ENCODE measurements at regions not wholly inside any gene's neighbourhood (a gene's known extent, or its start where the extent isn't known, plus 50 kb on each side); places are given as distances from the start of the nearest gene placed in this dataset.
"Not testable (repeated sequence)": the region's sequence is repeated elsewhere in the genome, so short reads cannot be mapped to it uniquely, and the experiment has no call there.

GRCh38 chr1:164440232-164440631 is 118.8 kb upstream of the PBX1 start:
- peak; percentile 51 for DNase-seq (ENCODE audit: low spot score)

DNA sequence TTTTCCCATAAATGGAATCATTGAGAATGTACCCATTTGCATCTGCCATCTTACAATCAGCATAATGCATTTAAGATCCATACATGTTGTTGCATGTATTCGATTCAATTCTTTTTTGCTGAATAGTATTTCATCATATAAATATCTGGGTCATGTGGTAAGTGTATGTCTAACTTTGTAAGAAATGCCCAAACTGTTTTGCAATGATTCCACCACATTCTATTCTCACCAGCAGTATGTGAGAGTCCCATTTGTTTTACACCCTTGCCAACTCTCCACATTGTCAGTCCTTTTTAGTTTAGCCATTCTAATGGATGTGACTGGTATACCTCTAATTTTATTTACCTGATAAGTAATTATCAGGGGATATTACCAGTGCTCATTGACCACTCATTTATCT is 115.8 kb upstream of the PBX1 start:
- no peak for DNase-seq (ENCODE audit: low spot score)

DNA sequence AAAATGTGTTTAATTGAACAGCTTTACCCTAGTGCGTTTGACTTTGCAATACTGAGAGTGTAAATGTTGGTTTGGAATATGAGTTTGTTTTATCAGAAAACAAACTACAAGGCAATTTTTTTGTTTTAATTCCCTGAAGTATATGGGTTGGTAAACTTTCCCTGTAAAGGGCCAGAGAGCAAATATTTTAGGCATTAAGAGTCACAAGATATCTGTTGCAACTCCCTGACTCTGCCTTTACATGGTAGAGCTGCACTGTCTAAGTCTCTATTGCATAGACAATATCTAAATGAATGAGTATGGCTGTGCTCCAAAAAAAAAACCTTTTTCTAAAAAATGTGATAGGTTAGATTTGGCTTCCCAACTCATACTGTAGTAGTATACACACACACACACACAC is 115.1 kb upstream of the PBX1 start:
- no peak for DNase-seq (ENCODE audit: low spot score)

DNA sequence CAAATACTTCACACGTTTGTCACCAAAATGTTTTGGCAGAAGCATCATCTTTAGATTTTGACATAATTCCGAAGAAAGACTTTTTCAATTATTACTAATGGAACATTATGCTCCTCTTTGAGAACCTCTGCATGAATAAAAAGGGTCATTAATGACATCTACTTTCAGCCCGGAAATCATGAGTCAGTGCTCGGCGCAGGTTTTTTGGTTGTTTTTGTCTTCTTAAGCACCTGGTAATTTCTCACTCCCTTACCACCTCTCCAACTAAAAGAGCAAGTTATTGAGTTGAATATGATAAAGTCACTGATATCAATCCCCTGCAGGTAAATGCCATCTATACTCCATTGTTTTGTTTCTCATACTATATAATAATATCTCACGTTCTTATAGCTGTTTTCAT is 113.0 kb upstream of the PBX1 start:
- no peak for DNase-seq (ENCODE audit: low spot score)

GRCh38 chr1:164452549-164452948 is 106.4 kb upstream of the PBX1 start:
- no peak for DNase-seq (ENCODE audit: low spot score)

- DNase-seq (ENCODE audit: low spot score): no peak
Observed at GRCh38 chr1:164456272-164456671, 102.7 kb upstream of the PBX1 start.

DNA sequence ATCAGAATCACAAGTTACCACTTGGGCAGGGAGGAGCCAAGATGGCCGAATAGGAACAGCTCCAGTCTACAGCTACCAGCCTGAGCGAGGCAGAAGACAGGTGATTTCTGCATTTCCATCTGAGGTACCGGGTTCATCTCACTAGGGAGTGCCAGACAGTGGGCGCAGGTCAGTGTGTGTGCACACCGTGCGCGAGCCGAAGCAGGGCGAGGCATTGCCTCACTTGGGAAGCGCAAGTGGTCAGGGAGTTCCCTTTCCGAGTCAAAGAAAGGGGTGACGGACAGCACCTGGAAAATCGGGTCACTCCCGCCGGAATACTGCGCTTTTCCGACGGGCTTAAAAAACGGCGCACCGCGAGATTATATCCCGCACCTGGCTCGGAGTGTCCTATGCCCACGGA is 99.8 kb upstream of the PBX1 start:
- not testable (repeated sequence) for DNase-seq (ENCODE audit: low spot score)

DNA sequence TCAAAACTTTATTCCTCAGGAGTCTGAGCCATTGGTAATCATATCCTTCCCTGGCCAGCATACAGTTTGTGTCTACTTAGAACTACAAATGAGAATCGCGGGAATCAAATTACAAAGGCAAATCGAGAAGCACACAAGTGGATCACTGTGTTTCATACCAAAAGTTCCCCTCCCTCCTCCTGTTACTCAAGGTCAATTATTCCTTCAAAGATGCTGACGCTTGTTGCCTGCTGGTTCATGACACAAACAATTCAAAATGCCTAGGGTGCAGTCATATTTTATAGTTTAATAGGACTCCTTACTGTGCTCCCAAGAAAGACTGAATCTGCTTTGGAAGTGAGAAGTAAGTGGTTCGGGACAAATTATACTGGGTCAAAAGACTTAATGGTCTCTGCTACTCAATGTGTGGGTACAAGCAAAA is 93.0 kb upstream of the PBX1 start:
- no peak for DNase-seq (ENCODE audit: low spot score)

- DNase-seq (ENCODE audit: low spot score): no peak
Observed at GRCh38 chr1:164466429-164466828, 92.6 kb upstream of the PBX1 start.

DNA sequence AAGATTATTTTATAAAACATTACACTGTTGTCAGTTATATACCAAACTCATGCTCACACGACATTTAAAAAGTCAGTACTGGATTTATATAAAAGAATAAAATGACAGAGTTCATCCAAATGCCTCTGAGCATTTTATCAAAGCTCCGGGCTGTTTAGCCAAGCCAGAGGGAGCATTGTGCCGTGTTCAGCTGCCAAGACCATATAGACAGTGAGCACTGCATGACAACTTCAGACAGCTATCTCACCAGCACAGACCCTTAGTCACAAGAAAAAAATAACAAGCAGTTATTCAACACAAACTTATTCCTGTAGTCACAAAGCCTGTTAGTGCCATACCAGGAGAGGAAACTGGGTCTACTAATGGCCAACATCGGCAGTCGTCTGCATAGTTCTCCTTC is 88.0 kb upstream of the PBX1 start:
- DNase-seq (ENCODE audit: low spot score): no peak

GRCh38 chr1:164472841-164473240 is 86.1 kb upstream of the PBX1 start:
- DNase-seq (ENCODE audit: low spot score): no peak

DNA sequence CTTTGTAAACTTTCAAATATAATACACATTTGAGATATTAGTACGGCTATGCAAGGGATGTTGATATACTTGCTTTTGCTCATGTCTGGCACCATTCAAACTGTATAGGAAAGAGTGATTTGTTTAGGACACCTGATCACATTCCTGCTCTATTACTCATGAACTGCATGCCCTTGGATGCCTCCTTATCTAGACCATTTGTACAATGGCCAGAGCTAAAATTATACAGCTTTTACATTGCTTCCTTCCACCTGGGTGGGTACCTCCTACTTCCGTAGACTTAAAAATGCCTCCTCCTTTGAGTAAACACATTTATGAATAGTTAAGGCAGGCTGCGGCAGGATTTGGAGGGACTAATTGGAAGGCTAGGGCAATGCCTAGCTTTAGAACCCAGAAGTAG is 85.4 kb upstream of the PBX1 start:
- no peak for DNase-seq (ENCODE audit: low spot score)

DNA sequence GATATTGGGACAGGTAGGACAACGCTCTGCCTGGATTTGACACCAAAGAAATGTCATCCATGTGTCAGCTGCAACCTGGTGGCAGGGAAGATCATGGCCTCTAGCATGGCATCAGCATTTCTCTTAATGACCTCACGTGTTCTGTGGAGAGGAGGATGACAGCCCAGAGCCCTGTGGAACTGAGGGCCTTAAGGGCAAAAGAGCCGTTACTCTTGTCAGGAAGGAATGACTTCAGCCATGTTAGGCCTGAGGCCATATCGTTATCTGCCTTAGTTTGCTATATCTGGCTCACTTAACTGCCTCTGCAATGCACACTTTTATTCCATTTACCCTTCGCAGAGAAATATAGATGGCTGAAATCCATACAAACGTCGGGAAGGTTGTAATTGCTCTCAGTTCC is 83.2 kb upstream of the PBX1 start:
- no peak for DNase-seq (ENCODE audit: low spot score)

GRCh38 chr1:164477343-164477742 is 81.6 kb upstream of the PBX1 start:
- DNase-seq (ENCODE audit: low spot score): no peak

DNA sequence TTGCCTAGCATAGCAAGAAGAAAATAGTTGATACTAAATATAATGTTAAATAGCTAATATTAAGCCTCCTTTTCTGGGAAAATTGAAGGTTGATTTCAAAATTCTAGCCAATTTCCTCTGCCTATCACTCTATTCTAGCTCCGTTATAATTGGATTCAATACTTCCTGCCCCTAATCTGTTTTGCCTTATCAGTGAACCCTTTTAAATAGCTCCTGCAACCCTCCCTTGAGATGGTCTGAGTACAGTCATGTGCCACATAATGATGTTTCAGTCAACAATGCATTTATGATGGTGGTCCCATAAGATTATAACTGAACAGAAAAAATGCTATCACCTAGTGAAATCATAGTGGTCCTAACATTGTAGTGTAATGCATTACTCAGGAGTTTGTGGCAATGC is 79.7 kb upstream of the PBX1 start:
- no peak for DNase-seq (ENCODE audit: low spot score)

- DNase-seq (ENCODE audit: low spot score): no peak
Observed at GRCh38 chr1:164480285-164480907, 78.6 kb upstream of the PBX1 start.

DNA sequence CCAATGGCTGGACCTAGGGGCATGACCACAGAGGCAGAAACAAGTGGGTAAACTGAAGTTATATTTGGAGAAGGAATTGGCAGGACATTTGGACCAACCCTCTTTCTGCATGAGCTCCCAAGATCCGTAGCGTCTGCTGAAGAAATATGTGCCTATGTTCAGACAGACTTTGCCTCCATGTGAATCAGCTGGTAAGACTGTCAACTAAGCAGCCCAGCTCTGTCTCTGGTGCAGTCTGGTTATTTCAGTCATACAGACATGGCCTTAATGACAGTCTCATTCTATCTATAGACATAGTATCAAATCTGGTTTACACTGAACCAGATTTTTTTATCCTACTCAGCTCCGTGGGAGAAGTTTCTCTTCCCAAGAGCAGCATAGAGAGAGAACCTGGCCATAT is 63.1 kb upstream of the PBX1 start:
- DNase-seq (ENCODE audit: low spot score): no peak

DNA sequence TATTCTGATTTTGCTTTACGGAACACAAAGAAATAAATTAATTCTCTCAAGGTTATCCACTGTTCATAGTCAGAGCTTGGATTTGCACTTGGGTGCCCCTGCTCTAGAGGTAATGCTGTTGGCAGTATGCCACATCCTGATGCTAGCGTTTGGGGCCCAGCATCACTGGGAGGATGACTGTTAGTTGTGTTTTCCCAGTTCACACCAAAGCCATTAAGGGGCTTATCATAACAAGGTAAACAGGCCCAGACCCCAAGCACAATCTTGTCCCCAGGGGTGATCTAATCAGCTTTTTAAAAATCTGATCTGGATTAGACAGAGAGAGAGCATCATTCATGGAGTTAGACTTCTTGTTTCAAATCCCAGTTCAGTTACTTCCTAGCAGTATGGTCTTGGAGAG is 60.2 kb upstream of the PBX1 start:
- no peak for DNase-seq (ENCODE audit: low spot score)

GRCh38 chr1:164504749-164505148 is 54.2 kb upstream of the PBX1 start:
- no peak for DNase-seq (ENCODE audit: low spot score)

Data from globus pallidus (tissue), 1 donor.